Type B pancreatic cell (in vitro differentiated cells): ENCODE measurements at regions not wholly inside any gene's neighbourhood (a gene's known extent, or its start where the extent isn't known, plus 50 kb on each side); places are given as distances from the start of the nearest gene placed in this dataset.

Source experiments
- DNase-seq: peaks from one replicate; pipeline ENCODE4 v3.0.0; 2021; ENCODE audit warnings: mixed read lengths; ENCODE audit not compliant: unreplicated experiment; ENCODE audit errors: extremely low spot score
- H3K27ac Mint-ChIP-seq: 2 replicates; pipeline ENCODE4 v1.8.0; 2021; ENCODE audit warnings: mild to moderate bottlenecking, mixed read lengths
- H3K27me3 Mint-ChIP-seq: 2 replicates; pipeline ENCODE4 v1.8.0; 2021; ENCODE audit warnings: mixed read lengths
- H3K36me3 Mint-ChIP-seq: 2 replicates; pipeline ENCODE4 v1.8.0; 2021; ENCODE audit warnings: mixed read lengths
- H3K4me1 Mint-ChIP-seq: one replicate; pipeline ENCODE4 v1.8.0; 2021; ENCODE audit warnings: mixed read lengths; ENCODE audit not compliant: unreplicated experiment
- H3K4me3 Mint-ChIP-seq: 2 replicates; pipeline ENCODE4 v1.8.0; 2021; ENCODE audit warnings: mild to moderate bottlenecking, mixed read lengths
- H3K9me3 Mint-ChIP-seq: 2 replicates; pipeline ENCODE4 v1.8.0; 2021; ENCODE audit warnings: mixed read lengths
- TF ChIP-seq, protein P1 (sequence below): fragments of 200-600 bp; sonication (generic); conservative IDR thresholded peaks from 2 replicates; pipeline ENCODE4 v1.5.0; 2021; ENCODE audit warnings: antibody characterized with exemption, mild to moderate bottlenecking

DNA sequence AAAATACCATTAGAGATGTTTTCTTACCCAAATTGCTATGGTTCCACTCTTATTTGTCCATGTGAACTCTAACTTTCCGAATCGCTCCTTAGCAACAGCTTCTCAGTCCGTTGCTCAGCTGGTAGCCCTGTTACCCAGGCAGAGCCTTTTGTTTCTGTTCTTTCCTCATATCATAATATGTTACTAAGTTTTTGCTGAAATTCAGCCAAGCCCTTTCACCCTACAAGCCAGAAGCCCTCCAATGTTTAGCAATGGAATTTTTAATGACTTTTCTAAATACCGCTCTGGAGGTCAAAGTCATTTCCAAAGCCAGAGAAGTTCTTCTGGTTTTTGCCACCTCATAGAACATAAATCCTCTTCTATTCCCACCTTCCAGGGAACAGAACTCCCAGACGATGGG lies 1029.5 kb downstream of the C4orf33 start:
- TF ChIP-seq, protein P1, sequence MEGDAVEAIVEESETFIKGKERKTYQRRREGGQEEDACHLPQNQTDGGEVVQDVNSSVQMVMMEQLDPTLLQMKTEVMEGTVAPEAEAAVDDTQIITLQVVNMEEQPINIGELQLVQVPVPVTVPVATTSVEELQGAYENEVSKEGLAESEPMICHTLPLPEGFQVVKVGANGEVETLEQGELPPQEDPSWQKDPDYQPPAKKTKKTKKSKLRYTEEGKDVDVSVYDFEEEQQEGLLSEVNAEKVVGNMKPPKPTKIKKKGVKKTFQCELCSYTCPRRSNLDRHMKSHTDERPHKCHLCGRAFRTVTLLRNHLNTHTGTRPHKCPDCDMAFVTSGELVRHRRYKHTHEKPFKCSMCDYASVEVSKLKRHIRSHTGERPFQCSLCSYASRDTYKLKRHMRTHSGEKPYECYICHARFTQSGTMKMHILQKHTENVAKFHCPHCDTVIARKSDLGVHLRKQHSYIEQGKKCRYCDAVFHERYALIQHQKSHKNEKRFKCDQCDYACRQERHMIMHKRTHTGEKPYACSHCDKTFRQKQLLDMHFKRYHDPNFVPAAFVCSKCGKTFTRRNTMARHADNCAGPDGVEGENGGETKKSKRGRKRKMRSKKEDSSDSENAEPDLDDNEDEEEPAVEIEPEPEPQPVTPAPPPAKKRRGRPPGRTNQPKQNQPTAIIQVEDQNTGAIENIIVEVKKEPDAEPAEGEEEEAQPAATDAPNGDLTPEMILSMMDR, result no peak
- no peaks in the 10 kb centered on the region for H3K9me3 Mint-ChIP-seq
- DNase-seq, result no peak
- no peak overlapping the region for H3K27ac Mint-ChIP-seq
- H3K4me1 Mint-ChIP-seq, result peaks cover 5% of the 10 kb centered on the region
- no peaks in the 10 kb centered on the region for H3K27me3 Mint-ChIP-seq
- no peaks in the 10 kb centered on the region for H3K36me3 Mint-ChIP-seq
- H3K4me3 Mint-ChIP-seq, result no peak overlapping the region

DNA sequence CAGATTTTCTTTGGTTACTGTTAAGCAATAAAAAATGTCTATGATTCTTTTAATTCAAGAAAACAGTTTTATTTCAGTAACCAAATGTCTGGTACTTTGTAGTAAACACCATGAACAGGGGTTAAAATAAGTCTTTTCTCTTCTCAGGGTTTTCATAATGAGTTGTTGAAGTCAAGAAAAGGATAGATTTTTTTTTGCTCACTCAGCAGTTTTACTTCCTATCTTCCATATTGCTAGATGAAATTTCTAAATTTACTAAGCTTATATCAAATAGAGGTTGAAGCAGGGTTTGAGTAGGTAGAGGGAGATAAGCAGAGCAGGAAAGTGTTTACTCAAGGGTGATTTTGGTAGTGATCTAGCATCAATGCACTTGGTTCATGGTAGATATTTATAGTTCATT lies 1031.3 kb downstream of the C4orf33 start:
- no peak overlapping the region for H3K27ac Mint-ChIP-seq
- H3K4me3 Mint-ChIP-seq, result no peak overlapping the region
- no peaks in the 10 kb centered on the region for H3K36me3 Mint-ChIP-seq
- H3K27me3 Mint-ChIP-seq, result no peaks in the 10 kb centered on the region
- TF ChIP-seq, protein P1, result no peak
- H3K4me1 Mint-ChIP-seq, result peaks cover 5% of the 10 kb centered on the region
- no peaks in the 10 kb centered on the region for H3K9me3 Mint-ChIP-seq
- no peak for DNase-seq

DNA sequence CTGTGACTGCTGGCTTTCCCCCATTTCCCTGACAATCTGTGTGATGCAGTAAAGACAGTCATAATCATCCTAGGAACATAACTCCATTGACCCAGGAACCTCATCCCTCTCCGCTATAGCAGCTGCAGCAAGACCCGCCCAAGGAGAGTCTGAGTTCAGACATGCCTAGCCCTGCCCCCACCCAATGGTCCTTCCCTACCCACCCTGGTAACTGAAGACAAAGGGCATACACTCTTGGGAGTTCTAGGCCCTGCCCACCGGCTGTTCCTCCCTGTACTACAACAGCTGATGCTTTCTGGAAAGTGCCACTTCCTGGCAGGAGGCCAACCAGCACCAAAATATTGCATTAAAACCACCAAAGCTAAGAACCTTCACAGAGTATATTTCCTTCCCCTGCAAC lies 1035.6 kb downstream of the C4orf33 start:
- Mint-ChIP-seq H3K9me3 (no peaks in the 10 kb centered on the region), H3K4me1 (no peaks in the 10 kb centered on the region), H3K36me3 (no peaks in the 10 kb centered on the region), H3K27ac (no peak overlapping the region), H3K27me3 (no peaks in the 10 kb centered on the region), H3K4me3 (no peak overlapping the region)
- no peak for DNase-seq
- TF ChIP-seq, protein P1, result no peak

DNA sequence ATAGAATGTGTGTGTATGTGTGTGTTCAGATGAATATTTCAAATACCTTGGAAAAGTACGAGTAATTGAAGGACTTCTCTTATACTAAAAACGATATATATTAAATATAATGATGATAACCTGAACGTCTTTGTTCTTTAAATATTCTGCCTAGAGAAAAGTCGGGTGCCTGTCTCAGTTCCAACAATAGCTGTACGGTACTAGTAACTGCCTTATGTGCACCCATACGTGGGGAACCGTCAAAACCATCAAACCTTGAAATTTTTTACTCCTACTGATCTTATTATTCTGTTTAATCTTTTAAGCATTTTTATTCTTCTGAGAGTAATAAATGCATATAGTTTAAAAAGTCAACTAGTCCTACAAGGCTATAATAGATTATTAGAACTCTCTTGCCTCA lies 1045.7 kb downstream of the C4orf33 start:
- Mint-ChIP-seq H3K9me3 (no peaks in the 10 kb centered on the region), H3K27me3 (no peaks in the 10 kb centered on the region), H3K4me3 (no peak overlapping the region), H3K4me1 (no peaks in the 10 kb centered on the region), H3K27ac (no peak overlapping the region), H3K36me3 (no peaks in the 10 kb centered on the region)
- no peak for DNase-seq
- TF ChIP-seq, protein P1, result no peak

DNA sequence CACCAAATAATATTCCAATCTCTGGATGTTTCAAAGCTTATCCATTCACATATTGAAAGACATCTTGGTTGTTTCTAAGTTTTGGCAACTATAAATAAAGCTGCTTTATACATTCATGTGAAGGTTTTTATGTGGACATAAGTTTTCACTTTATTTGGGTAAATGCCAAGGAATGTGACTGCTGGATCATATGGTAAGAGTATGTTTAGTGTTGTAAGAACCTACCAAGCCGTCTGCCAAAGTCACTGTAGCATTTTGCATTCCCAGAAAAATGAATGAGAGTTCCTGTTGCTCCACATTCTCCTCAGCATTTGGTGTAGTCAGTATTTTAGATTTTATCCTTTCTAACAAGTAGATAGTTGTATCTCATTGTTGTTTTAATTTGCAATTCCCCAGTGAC lies 1047.7 kb downstream of the C4orf33 start:
- Mint-ChIP-seq H3K4me1 (peaks cover 4% of the 10 kb centered on the region), H3K36me3 (no peaks in the 10 kb centered on the region), H3K9me3 (no peaks in the 10 kb centered on the region), H3K27me3 (no peaks in the 10 kb centered on the region), H3K4me3 (no peak overlapping the region), H3K27ac (no peak overlapping the region)
- DNase-seq, result no peak
- TF ChIP-seq, protein P1, result no peak

DNA sequence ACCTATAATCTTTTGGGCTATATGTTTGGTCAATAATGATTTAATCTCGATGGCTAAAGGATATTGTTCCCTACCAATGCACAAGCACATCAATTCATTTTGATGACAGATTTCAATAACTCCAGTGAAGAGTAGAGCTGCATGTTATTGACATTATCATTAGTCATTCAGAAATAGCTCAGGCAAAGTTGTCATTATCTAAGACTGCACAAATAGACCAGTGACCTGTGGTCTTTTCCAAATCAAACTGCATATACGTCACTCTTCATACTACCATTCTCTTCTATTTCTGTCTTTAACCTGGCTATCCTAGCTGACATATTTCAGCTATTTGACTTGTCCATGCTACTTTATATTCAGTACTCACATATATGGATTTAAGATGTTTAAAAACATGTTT lies 1050.8 kb downstream of the C4orf33 start:
- Mint-ChIP-seq H3K27me3 (no peaks in the 10 kb centered on the region), H3K9me3 (no peaks in the 10 kb centered on the region), H3K4me1 (peaks cover 4% of the 10 kb centered on the region), H3K4me3 (no peak overlapping the region), H3K27ac (no peak overlapping the region), H3K36me3 (no peaks in the 10 kb centered on the region)
- TF ChIP-seq, protein P1, result no peak
- no peak for DNase-seq
